H9 (cell line): ENCODE measurements at regions not wholly inside any gene's neighbourhood (a gene's known extent, or its start where the extent isn't known, plus 50 kb on each side); places are given as distances from the start of the nearest gene placed in this dataset.

Experiments
- DNase-seq: peaks from one replicate; pipeline ENCODE4 v3.0.0-alpha.2; 2017
- H2AFZ ChIP-seq: one replicate; pipeline ENCODE4 v1.6.1; 2013; ENCODE audit warnings: mild to moderate bottlenecking, low read length, control low read depth, moderate library complexity
- H2AK5ac ChIP-seq: 2 replicates; pipeline ENCODE4 v1.6.1; 2013; ENCODE audit warnings: low read length, control low read depth, mixed read lengths; ENCODE audit not compliant: insufficient read length
- H2BK120ac ChIP-seq: one replicate; pipeline ENCODE4 v1.6.1; 2013; ENCODE audit warnings: low read depth, mild to moderate bottlenecking, low read length, control low read depth, inconsistent platforms; ENCODE audit not compliant: poor library complexity, severe bottlenecking
- H2BK12ac ChIP-seq: 2 replicates; pipeline ENCODE4 v1.6.1; 2013; ENCODE audit warnings: low read length, control low read depth, mixed read lengths, low read depth; ENCODE audit not compliant: insufficient read length
- H2BK15ac ChIP-seq: 2 replicates; pipeline ENCODE4 v1.6.1; 2013; ENCODE audit warnings: low read depth, low read length, control low read depth
- H2BK20ac ChIP-seq: one replicate; pipeline ENCODE4 v1.6.1; 2013; ENCODE audit warnings: low read depth, mild to moderate bottlenecking, low read length, control low read depth, inconsistent platforms; ENCODE audit not compliant: poor library complexity, severe bottlenecking
- H2BK5ac ChIP-seq: 2 replicates; pipeline ENCODE4 v1.6.1; 2013; ENCODE audit warnings: low read length, control low read depth, mixed read lengths; ENCODE audit not compliant: insufficient read length
- H3K14ac ChIP-seq: 2 replicates; pipeline ENCODE4 v1.6.1; 2013; ENCODE audit warnings: low read length, control low read depth; ENCODE audit not compliant: insufficient read depth
- H3K18ac ChIP-seq: 2 replicates; pipeline ENCODE4 v1.6.1; 2013; ENCODE audit warnings: low read depth, mild to moderate bottlenecking, mixed read lengths, low read length, control low read depth; ENCODE audit not compliant: insufficient read length
- H3K23ac ChIP-seq: 2 replicates; pipeline ENCODE4 v1.6.1; 2013; ENCODE audit warnings: low read length, control low read depth, mixed read lengths, low read depth; ENCODE audit not compliant: insufficient read length
- H3K23me2 ChIP-seq: 2 replicates; pipeline ENCODE4 v1.6.1; 2013; ENCODE audit warnings: low read depth, mild to moderate bottlenecking, mixed read lengths, low read length, control low read depth; ENCODE audit not compliant: insufficient read length, poor library complexity, severe bottlenecking
- H3K27ac ChIP-seq: 2 replicates; pipeline ENCODE4 v1.5.1; 2013; ENCODE audit warnings: low read length, control low read depth, mixed read lengths, low read depth; ENCODE audit not compliant: insufficient read length
- H3K27me3 ChIP-seq: 2 replicates; pipeline ENCODE4 v1.6.1; 2013; ENCODE audit warnings: low read length, control low read depth, inconsistent platforms; ENCODE audit not compliant: insufficient read depth
- H3K4ac ChIP-seq: 2 replicates; pipeline ENCODE4 v1.6.1; 2013; ENCODE audit warnings: low read depth, mild to moderate bottlenecking, control low read depth, inconsistent platforms, low read length, moderate library complexity
- H3K4me1 ChIP-seq: 2 replicates; pipeline ENCODE4 v1.6.1; 2013; ENCODE audit warnings: low read length, control low read depth, inconsistent platforms; ENCODE audit not compliant: insufficient read depth
- H3K4me2 ChIP-seq: 2 replicates; pipeline ENCODE4 v1.6.1; 2013; ENCODE audit warnings: low read length, control low read depth, mixed read lengths; ENCODE audit not compliant: insufficient read length, insufficient read depth
- H3K56ac ChIP-seq: 2 replicates; pipeline ENCODE4 v1.6.1; 2013; ENCODE audit warnings: low read depth, mild to moderate bottlenecking, mixed read lengths, low read length, control low read depth; ENCODE audit not compliant: insufficient read length
- H3K79me1 ChIP-seq: 2 replicates; pipeline ENCODE4 v1.6.1; 2013; ENCODE audit warnings: low read depth, mild to moderate bottlenecking, moderate library complexity, low read length, control low read depth, inconsistent platforms; ENCODE audit not compliant: insufficient read depth, poor library complexity, severe bottlenecking
- H3K79me2 ChIP-seq: 2 replicates; pipeline ENCODE4 v1.6.1; 2013; ENCODE audit warnings: low read length, control low read depth, inconsistent platforms; ENCODE audit not compliant: insufficient read depth
- H3K9ac ChIP-seq: 2 replicates; pipeline ENCODE4 v1.6.1; 2013; ENCODE audit warnings: low read length, control low read depth, mixed read lengths; ENCODE audit not compliant: insufficient read length; ENCODE audit errors: extremely low read depth
- H3K9me3 ChIP-seq: one replicate; pipeline ENCODE4 v1.6.1; 2013; ENCODE audit warnings: low read depth, low read length, inconsistent platforms; ENCODE audit not compliant: control insufficient read depth
- H3T11ph ChIP-seq: one replicate; pipeline ENCODE4 v1.6.1; 2013; ENCODE audit warnings: mild to moderate bottlenecking, low read length, control low read depth, inconsistent platforms
- H4K20me1 ChIP-seq: one replicate; pipeline ENCODE4 v1.6.1; 2013; ENCODE audit not compliant: control insufficient read depth, insufficient read length, insufficient read depth
- H4K5ac ChIP-seq: 2 replicates; pipeline ENCODE4 v1.6.1; 2013; ENCODE audit warnings: low read depth, mild to moderate bottlenecking, mixed read lengths, low read length, control low read depth; ENCODE audit not compliant: insufficient read length
- H4K8ac ChIP-seq: replicated peaks from 2 replicates; pipeline ENCODE4 v1.6.1; 2013; ENCODE audit warnings: low read length, control low read depth, mixed read lengths, low read depth; ENCODE audit not compliant: insufficient read length
- H4K91ac ChIP-seq: 2 replicates; pipeline ENCODE4 v1.6.1; 2013; ENCODE audit warnings: low read depth, mild to moderate bottlenecking, moderate library complexity, mixed read lengths, low read length, control low read depth; ENCODE audit not compliant: insufficient read length
- H3K27ac Mint-ChIP-seq, 3 experiments: 2 replicates in 2 of 3; 3 replicates in 1 of 3; pipeline ENCODE4 v1.8.0; 2020 to 2021; ENCODE audit warnings: mixed read lengths in 3 of 3, mild to moderate bottlenecking in 1 of 3, moderate library complexity in 1 of 3
- H3K27me3 Mint-ChIP-seq: 2 replicates; pipeline ENCODE4 v1.8.0; 2021; ENCODE audit warnings: low read depth, mild to moderate bottlenecking, moderate library complexity, mixed read lengths
- H3K36me3 Mint-ChIP-seq, 3 experiments: 2 replicates in 2 of 3; 3 replicates in 1 of 3; pipeline ENCODE4 v1.8.0; 2020 to 2021; ENCODE audit warnings: low read depth in 3 of 3, mixed read lengths in 3 of 3; ENCODE audit not compliant: insufficient read depth in 1 of 3
- H3K4me1 Mint-ChIP-seq, 2 experiments: 2 replicates each; pipeline ENCODE4 v1.8.0; 2020; ENCODE audit warnings: mixed read lengths in 2 of 2
- H3K4me3 Mint-ChIP-seq, 2 experiments: 2 replicates in 1 of 2; 3 replicates in 1 of 2; pipeline ENCODE4 v1.8.0; 2020 to 2021; ENCODE audit warnings: mild to moderate bottlenecking in 2 of 2, mixed read lengths in 2 of 2, moderate library complexity in 1 of 2
- H3K9me3 Mint-ChIP-seq, 2 experiments: 2 replicates in 1 of 2; 3 replicates in 1 of 2; pipeline ENCODE4 v1.8.0; 2020; ENCODE audit warnings: mild to moderate bottlenecking in 2 of 2, mixed read lengths in 2 of 2, moderate library complexity in 1 of 2
- WGBS: extraction: QIAGEN DNeasy Blood & Tissue Kit; methylation state at CpG from one replicate; pipeline ENCODE4 v1.1.7; 2013; ENCODE audit warnings: missing lambda C conversion rate, low lambda C conversion rate, mixed read lengths; ENCODE audit not compliant: insufficient read length; ENCODE audit errors: extremely low coverage; 5-methylcytosine and 5-hydroxymethylcytosine counted together
- TF ChIP-seq, protein P1 (sequence below): fragments of 200-600 bp; sonication (generic); conservative IDR thresholded peaks from 3 replicates; pipeline ENCODE4 v1.8.0; 2021; ENCODE audit warnings: antibody characterized with exemption, mild to moderate bottlenecking

DNA sequence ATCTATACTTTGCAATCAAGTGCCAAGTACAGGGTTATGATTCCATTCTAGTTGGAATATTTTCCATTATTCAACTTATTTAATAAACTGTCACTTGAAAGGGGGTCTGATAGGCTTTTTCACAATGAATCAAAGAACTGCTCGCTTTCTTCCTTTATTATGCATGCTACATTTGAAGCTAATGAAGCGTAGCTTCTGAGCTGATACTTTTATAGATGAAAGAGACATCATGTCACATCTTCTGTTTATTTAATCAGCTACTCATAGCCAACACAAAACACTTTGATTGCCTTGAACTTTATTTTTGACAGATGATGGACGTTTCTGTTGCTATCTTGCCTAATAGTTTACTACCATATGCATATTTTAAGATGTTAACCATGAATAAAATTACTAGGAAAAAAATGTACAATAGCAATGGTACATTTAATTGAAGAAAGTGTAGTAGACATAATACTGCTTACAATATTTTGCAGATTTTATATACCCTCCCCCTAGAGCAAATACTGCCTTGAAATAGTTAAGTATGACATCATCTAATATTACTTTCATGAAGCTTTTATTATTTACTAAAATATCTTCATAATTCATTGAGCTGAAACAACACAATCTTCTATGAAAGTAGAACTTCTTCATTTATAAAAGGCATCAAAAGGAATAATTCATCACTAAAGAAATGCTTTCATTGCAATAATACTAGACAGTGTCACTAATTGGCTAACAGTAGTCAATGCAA is 529.3 kb upstream of the TYRP1 start:
- Mint-ChIP-seq H3K4me1 (no peaks in the 10 kb centered on the region), H3K9me3 (no peaks in the 10 kb centered on the region; a peak in 2 of 5 replicates), H3K36me3 (no peaks in the 10 kb centered on the region), H3K27ac (no peak overlapping the region), H3K27me3 (no peaks in the 10 kb centered on the region), H3K4me3 (no peak overlapping the region)
- H2AK5ac ChIP-seq: no peak overlapping the region
- H2BK5ac ChIP-seq: no peak overlapping the region
- no peak overlapping the region for H2BK20ac ChIP-seq
- no peak overlapping the region for H3K56ac ChIP-seq
- no peak overlapping the region for H4K91ac ChIP-seq
- no peak for DNase-seq
- no peaks in the 10 kb centered on the region for H4K20me1 ChIP-seq
- H3K27me3 ChIP-seq: no peaks in the 10 kb centered on the region
- H3T11ph ChIP-seq: no peak overlapping the region
- no peak overlapping the region for H2AFZ ChIP-seq
- H3K79me2 ChIP-seq: no peaks in the 10 kb centered on the region
- TF ChIP-seq, protein P1, sequence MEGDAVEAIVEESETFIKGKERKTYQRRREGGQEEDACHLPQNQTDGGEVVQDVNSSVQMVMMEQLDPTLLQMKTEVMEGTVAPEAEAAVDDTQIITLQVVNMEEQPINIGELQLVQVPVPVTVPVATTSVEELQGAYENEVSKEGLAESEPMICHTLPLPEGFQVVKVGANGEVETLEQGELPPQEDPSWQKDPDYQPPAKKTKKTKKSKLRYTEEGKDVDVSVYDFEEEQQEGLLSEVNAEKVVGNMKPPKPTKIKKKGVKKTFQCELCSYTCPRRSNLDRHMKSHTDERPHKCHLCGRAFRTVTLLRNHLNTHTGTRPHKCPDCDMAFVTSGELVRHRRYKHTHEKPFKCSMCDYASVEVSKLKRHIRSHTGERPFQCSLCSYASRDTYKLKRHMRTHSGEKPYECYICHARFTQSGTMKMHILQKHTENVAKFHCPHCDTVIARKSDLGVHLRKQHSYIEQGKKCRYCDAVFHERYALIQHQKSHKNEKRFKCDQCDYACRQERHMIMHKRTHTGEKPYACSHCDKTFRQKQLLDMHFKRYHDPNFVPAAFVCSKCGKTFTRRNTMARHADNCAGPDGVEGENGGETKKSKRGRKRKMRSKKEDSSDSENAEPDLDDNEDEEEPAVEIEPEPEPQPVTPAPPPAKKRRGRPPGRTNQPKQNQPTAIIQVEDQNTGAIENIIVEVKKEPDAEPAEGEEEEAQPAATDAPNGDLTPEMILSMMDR: no peak
- H3K4ac ChIP-seq: no peak overlapping the region
- no peaks in the 10 kb centered on the region for H3K9me3 ChIP-seq
- H2BK120ac ChIP-seq: no peak overlapping the region
- no peaks in the 10 kb centered on the region for H3K79me1 ChIP-seq
- no peaks in the 10 kb centered on the region for H3K4me1 ChIP-seq
- no peak overlapping the region for H3K23ac ChIP-seq
- no peak overlapping the region for H3K18ac ChIP-seq
- no CpG with 5 or more reads among the region's 3 CpGs for WGBS
- H3K4me2 ChIP-seq: no peak overlapping the region
- no peak overlapping the region for H4K8ac ChIP-seq
- H2BK15ac ChIP-seq: no peak overlapping the region
- H3K27ac ChIP-seq: no peak overlapping the region
- no peak overlapping the region for H4K5ac ChIP-seq
- H2BK12ac ChIP-seq: no peak overlapping the region
- no peak overlapping the region for H3K14ac ChIP-seq
- no peaks in the 10 kb centered on the region for H3K23me2 ChIP-seq
- no peak overlapping the region for H3K9ac ChIP-seq
